Mesothelial cell of epicardium (in vitro differentiated cells): ENCODE measurements at regions not wholly inside any gene's neighbourhood (a gene's known extent, or its start where the extent isn't known, plus 50 kb on each side); places are given as distances from the start of the nearest gene placed in this dataset.

Experiments
- DNase-seq, 2 experiments: peaks; one replicate each; pipeline ENCODE4 v3.0.0; 2021; ENCODE audit warnings: low spot score in 2 of 2; ENCODE audit not compliant: unreplicated experiment in 2 of 2
- H3K27ac Mint-ChIP-seq: 2 replicates; pipeline ENCODE4 v1.8.0; 2021; ENCODE audit warnings: mixed read lengths
- H3K27me3 Mint-ChIP-seq: 2 replicates; pipeline ENCODE4 v1.8.0; 2021; ENCODE audit warnings: low read depth, mixed read lengths
- H3K36me3 Mint-ChIP-seq: 2 replicates; pipeline ENCODE4 v1.8.0; 2021; ENCODE audit warnings: mixed read lengths
- H3K4me1 Mint-ChIP-seq: 2 replicates; pipeline ENCODE4 v1.8.0; 2021; ENCODE audit warnings: mixed read lengths
- H3K4me3 Mint-ChIP-seq: 2 replicates; pipeline ENCODE4 v1.8.0; 2021; ENCODE audit warnings: mild to moderate bottlenecking, moderate library complexity, mixed read lengths
- H3K9me3 Mint-ChIP-seq: 2 replicates; pipeline ENCODE4 v1.8.0; 2021; ENCODE audit warnings: mixed read lengths
- CTCF ChIP-seq: fragments of 200-600 bp; sonication (generic); IDR thresholded peaks from one replicate; pipeline ENCODE4 v1.5.0; 2021; ENCODE audit warnings: antibody characterized with exemption; ENCODE audit not compliant: unreplicated experiment

DNA sequence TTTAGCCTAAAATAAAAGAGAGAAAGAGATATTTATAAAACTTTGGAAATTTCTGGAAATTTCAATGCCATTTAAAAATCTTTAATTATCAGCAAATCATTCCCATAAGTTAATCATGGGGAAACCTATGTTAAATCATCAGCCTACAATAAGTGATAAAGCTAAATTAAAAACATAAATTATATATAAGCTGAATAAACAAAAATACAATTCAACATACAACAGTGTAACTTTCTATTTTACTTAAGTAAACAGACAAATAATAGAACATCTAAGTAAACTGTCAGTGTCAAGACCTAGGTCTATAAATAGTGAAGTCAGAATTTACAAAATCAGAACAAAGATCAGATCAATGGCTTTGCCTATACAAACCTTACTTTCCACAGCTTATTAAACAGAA, 57.5 kb downstream of the EPRS1 start:
- Mint-ChIP-seq H3K36me3 (peaks cover 18% of the 10 kb centered on the region), H3K27ac (no peak overlapping the region)

GRCh38 chr1:219988387-219988786, 57.9 kb downstream of the EPRS1 start:
- no peaks in the 10 kb centered on the region for H3K4me1 Mint-ChIP-seq
- no peaks in the 10 kb centered on the region for H3K27me3 Mint-ChIP-seq
- no peak for DNase-seq
- no peak overlapping the region for H3K4me3 Mint-ChIP-seq
- no peak overlapping the region for H3K27ac Mint-ChIP-seq
- no peaks in the 10 kb centered on the region for H3K9me3 Mint-ChIP-seq
- TF ChIP-seq CTCF, result no peak
- peaks cover 19% of the 10 kb centered on the region for H3K36me3 Mint-ChIP-seq

More for the DNA sequence above, 57.5 kb downstream of the EPRS1 start:
- TF ChIP-seq CTCF, result no peak
- H3K9me3 Mint-ChIP-seq, result no peaks in the 10 kb centered on the region
- no peak overlapping the region for H3K4me3 Mint-ChIP-seq
- H3K27me3 Mint-ChIP-seq, result no peaks in the 10 kb centered on the region
- peaks cover 3% of the 10 kb centered on the region for H3K4me1 Mint-ChIP-seq
- no peak for DNase-seq

DNA sequence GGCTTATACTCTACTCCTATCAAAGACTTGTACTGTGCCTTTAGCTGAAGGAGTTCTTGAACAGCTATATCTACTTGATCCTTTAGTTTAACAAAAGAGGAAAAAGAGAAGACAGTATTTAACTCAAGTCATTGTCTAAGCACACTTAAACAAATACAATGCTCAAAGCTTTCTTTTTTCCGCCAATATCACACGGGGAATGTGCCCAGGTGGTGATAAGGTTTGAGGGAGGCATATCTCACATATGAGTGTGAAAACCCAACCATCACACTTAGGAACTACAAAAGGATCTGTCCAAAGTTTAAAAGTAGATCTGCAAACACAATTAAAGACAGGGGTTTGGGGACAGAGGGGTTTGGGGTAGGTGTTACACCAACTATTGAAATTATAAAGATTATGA, 59.0 kb upstream of the SLC30A10 start:
- H3K4me3 Mint-ChIP-seq, result no peak overlapping the region
- H3K27me3 Mint-ChIP-seq, result no peaks in the 10 kb centered on the region
- TF ChIP-seq CTCF, result no peak
- peaks cover 19% of the 10 kb centered on the region for H3K36me3 Mint-ChIP-seq
- no peaks in the 10 kb centered on the region for H3K9me3 Mint-ChIP-seq
- DNase-seq, result no peak
- no peaks in the 10 kb centered on the region for H3K4me1 Mint-ChIP-seq
- H3K27ac Mint-ChIP-seq, result no peak overlapping the region

- Mint-ChIP-seq H3K27ac (no peak overlapping the region), H3K36me3 (peaks cover 19% of the 10 kb centered on the region), H3K4me3 (no peak overlapping the region), H3K27me3 (no peaks in the 10 kb centered on the region), H3K9me3 (no peaks in the 10 kb centered on the region), H3K4me1 (no peaks in the 10 kb centered on the region)
- no peak for TF ChIP-seq CTCF
- no peak for DNase-seq
Observed at GRCh38 chr1:219985169-219985568, 56.8 kb upstream of the SLC30A10 start.
